Stimulated activated CD8-positive, alpha-beta memory T cell treated with anti-CD3 and anti-CD28 coated beads, Interleukin-2, amount 100 ng/mL, for 1 hour (primary cell): ENCODE measurements at regions not wholly inside any gene's neighbourhood (a gene's known extent, or its start where the extent isn't known, plus 50 kb on each side); places are given as distances from the start of the nearest gene placed in this dataset.

ENCODE experiments used
- DNase-seq, 2 donors: peaks; one replicate each; pipeline ENCODE4 v3.0.0-alpha.2; 2020; ENCODE audit warnings: low read depth in 2 of 2

GRCh38 chr16:85344502-85345128, 232.3 kb upstream of the CIBAR2 start:
- DNase-seq: no peak

DNA sequence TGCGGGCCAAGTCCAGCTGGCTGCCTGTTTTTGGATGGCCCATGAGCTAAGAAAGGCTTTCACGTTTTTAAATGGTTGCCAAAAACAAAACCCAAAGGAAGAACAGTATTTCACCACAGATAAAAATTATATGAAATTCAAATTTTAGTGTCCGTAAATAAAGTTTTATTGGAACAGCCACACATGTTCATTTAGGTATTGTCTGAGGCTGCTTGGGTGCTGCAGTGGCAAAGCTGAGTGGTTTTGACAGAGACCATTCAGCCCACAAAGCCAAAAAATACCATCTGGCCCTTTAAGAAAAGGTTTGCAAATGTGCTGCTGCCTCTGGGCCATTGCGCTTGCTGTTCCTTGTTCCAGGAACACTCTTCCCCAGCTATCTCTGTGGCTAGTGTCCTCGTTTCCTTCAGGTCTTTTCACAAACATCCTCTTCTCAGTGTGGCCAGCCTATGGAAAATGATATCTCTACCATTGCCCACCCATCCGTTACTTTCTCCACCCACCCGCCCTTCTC, 232.9 kb upstream of the CIBAR2 start:
- no peak for DNase-seq

- DNase-seq: no peak
These were observed 234.3 kb upstream of the CIBAR2 start for GRCh38 chr16:85346404-85347212.

DNA sequence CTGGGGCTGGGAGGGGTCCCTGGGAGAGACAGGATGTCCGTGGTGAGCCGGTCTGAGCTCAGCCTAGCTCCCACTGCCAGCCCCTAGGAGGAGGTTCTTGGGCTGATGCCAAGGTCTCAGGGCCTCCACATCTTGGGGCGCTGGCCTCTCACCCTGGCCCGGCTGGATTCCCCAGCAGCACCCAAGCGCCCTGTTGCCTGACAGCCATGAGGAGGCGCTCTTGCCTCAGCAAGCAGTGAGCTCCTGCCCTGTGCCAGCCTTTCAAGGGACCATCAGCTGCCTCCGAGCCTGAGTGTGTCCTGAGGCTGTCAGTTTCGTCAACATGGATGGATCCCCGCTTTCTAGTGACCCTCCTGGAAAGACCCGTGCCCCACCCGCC, 234.9 kb upstream of the CIBAR2 start:
- no peak for DNase-seq

DNA sequence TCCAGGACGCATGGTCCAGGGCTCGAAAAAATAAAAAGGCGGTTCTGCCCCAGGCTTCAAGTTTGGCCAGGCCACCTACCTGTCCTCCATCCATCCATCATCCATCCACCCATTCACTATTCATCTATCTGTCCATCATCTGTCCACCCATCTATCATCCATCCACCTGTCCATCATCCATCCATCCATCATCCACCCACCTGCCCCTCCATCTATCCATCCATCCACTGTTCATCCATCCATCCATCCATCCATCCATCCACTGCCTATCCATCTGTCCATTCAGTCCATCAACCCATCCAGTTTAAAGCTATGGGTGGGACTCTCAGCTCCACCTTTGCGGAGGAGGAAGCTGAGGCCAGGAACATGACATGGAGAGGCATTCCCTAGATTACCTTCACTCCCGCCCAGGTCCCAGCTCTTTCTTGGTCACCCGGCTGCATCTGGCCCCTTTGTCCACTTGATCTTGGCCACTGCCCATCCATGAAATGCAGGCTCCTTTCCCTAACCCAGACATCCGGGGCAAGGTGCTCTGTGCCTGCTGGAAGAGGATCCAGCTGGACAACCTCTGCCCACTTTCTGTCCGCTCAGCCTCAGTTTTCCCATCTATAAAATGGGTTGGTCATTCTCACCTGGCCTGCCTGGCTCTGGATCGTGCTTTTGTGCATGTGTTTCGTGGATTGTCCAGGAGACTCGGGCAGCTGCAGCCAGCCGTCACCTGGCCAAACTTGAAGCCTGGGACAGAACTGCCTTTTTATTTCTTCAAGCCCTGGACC, 236.0 kb upstream of the CIBAR2 start:
- DNase-seq: no peak

GRCh38 chr16:85348911-85349334, 236.7 kb upstream of the CIBAR2 start:
- no peak for DNase-seq

- no peak for DNase-seq
These were observed 237.3 kb upstream of the CIBAR2 start for GRCh38 chr16:85349365-85350145.

DNA sequence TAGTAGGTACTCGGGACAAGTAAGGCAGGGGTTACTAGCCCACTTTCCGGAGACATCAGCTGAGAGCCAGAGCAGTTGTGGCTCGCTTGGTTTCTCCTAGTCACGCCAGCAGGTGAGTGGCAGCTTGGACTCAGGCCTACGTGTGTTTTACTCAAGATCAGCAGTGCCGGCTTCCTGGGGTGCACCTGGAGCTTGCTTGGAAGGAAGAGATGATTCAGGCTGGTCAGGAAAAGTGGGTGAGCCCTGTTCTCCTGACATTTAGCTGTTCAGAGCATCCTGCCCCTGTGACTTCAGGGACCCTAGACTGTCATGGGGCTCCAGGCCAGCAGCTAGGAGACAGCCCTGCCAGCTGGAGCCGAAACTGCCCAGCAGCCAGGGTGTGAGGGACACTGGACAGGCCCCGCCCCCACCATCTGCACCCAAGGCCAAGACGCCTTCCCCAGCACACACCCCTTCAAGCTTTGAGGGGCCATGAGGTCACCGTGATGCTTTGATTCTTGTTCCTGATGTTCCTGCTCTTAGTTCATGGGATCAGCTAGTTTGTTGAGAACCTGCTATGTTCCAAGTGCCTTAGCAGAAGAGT, 238.0 kb upstream of the CIBAR2 start:
- no peak for DNase-seq

- DNase-seq: no peak
These were observed 238.7 kb upstream of the CIBAR2 start for GRCh38 chr16:85350973-85351372.

DNA sequence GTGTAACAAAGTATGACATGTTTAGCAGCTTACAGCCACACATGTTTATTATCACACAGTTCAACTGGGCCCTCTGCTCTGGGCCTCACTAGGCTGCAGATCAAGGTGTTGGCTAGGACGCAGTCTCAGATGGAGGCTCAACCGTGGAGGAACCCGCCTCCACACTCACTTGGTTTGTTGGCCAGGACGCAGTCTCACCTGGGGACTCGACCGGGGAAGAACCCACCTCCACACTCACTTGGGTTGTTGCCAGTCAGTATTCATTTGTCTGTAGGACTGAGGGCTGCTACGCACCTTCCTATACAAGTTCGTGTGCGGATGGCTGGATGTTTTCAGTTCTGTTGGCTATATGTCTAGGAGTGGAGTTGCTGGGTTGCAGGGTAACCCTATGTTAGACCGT, 240.7 kb upstream of the CIBAR2 start:
- no peak for DNase-seq

GRCh38 chr16:85353839-85354685, 241.8 kb upstream of the CIBAR2 start:
- DNase-seq: no peak

- DNase-seq: no peak
These were observed 242.6 kb upstream of the CIBAR2 start for GRCh38 chr16:85354686-85355514.

DNA sequence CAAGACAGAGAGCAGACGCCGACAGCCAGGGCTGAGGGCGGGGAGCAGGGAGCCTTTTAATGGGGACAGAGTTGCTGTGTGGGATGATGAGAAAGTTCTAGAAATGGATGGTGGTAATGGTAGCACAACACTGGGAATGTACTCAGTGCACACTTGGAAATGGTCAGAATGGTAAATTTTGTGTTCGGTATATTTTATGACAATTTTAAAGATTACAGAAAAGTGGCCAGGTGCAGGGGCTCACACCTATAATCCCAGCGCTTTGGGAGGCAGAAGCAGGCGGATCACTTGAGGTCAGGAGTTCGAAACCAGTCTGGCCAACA, 243.2 kb upstream of the CIBAR2 start:
- no peak for DNase-seq

GRCh38 chr16:85356157-85356556, 243.9 kb upstream of the CIBAR2 start:
- no peak for DNase-seq

DNA sequence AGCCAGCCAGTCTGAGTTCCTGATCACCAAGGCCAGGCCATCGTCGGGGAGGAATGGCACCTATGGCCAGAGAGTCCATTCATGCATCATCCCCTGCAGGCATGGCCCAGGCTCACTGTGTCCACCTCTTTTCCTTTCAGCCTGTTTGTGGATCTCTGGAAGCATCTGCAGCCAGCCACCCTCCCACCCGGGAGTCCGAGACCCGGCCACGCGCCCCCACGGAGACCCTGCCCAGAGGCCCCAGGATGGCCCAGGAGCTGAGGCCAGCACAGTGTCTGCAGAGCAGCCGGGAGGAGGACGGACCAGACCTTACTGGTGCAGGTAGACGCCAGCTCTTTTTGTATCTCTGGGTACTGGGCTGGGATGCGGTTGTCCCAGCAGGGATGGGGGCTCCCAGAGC, 245.1 kb upstream of the CIBAR2 start:
- no peak for DNase-seq

DNA sequence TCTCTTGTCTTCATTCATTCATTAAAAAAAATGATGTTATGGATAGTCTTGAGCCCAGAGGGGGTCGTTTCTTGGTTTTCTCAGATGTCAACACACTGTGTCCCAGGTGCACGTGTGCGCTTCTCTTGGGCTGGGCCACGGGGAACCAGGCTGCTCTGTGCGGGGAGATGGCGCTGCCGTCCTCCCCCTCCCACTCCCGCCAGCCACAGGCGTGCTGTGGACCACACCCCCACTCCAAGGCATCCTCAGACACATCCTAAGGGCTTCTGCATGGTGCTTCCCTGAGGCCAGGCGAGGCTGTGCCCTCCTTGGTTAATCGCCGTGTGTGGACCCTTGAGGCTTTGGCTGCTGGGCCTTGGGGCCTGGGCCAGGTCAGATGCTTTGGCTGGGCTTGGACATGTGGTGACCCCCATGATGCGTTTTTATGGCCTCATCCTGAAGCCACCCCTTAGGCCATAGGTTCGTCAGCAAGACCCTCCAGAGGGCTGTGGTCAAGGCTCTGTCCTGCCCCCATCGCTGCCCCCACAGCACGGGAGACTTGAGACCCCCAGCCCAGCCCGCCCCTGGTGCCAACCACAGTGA, 245.7 kb upstream of the CIBAR2 start:
- no peak for DNase-seq

DNA sequence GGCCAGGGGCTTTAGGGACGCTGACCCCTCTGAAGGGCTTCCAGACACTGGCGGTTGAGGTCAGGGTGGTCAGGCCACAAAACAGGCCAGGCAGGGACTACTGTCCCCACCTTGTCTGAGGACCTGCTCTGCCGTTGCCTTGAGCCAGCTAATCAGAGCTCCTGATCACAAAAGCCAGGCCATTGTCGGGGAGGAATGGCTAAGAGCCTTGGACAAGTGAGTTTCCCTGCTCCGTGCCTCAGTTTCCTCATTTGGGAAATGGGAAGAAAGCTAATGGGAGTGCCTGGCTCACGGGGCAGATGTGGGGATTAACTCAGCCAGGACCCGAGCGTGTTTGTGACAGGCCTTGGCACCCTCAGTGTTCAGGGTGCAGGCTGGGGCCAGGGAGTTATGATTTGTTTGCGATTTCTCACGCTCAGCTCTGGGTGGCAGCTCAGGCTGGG, 246.5 kb upstream of the CIBAR2 start:
- no peak for DNase-seq

DNA sequence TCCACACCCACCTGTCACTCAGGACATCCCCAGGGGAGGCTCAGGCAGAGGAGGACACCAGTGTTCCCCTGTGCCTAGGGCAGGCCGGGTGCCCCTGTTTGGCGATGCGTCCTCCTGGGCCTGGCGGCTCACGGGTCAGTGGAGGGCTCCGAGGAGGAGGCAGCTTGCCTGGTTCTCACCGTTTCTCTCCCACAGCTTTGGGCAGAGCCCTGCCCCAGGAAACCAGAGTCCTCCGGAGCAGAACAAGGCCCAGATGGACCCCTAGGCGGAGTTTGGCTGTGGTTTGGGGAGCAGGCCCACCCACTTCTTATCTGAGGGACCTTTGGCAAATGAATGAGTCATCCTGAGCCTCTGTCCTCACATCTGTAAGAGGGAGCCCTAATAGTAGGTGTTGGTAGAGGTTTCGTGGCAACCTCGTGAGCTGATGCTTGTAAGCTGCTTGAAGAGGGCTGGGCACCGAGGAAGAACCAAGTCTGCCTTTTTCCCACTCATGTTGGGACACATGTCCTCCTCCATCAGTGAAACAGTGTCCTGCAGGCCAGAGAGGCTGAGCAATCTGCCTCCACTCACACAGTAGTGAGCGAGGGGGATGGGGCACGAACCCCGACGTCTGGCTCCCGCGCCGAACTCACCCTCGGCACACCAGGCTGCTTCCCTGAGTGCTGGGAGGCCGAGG, 247.0 kb upstream of the CIBAR2 start:
- no peak for DNase-seq
